GM21423 (cell line): ENCODE measurements at regions not wholly inside any gene's neighbourhood (a gene's known extent, or its start where the extent isn't known, plus 50 kb on each side); places are given as distances from the start of the nearest gene placed in this dataset.

Source experiments
- ATAC-seq: cut with Tn5 transposase; IDR thresholded peaks from one replicate; pipeline ENCODE4 v1.9.1; 2021; ENCODE audit warnings: mild to moderate bottlenecking, moderate library complexity; ENCODE audit not compliant: unreplicated experiment

DNA sequence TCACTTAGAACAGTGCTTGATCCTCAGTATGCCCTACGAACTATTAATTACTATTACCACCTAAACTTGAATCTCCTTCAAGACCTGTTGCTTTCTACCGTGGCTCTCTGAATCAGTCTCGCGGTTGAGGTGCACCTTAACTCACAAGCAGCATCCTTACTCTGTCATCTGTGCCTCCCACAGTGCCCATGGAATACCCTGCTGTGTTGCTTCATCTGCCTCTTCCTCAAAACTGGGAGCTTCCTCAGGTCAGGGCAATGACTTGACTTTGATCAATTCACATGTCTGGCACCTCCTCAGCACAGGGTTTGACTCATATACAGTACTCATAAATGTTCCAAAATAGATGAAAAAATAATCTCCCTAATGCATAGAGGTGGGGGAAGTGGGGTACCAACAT is 305.9 kb downstream of the NUAK1 start:
- ATAC-seq, result no peak

- no peak for ATAC-seq
Observed at GRCh38 chr12:105834496-105834895, 304.3 kb downstream of the NUAK1 start.

- ATAC-seq, result no peak
Observed at GRCh38 chr12:105835580-105836241, 303.0 kb downstream of the NUAK1 start.

DNA sequence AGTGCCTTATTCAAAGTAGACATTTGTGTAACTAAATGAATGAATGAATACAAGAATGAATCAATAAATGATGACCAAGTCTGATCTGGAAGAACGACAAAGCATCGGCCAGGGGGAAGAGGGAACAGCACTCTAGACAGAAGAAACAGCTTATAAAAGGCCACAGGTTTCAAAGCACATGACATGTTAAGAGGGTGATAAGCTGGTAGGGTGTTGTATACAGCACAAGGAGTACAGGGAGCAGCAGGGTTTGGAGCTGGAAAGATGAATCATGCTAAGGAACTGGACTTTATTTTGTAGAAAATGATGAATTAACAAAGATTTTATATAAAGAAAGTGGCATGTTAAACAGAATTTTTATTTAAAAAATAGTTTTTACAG is 302.5 kb downstream of the NUAK1 start:
- ATAC-seq, result no peak

DNA sequence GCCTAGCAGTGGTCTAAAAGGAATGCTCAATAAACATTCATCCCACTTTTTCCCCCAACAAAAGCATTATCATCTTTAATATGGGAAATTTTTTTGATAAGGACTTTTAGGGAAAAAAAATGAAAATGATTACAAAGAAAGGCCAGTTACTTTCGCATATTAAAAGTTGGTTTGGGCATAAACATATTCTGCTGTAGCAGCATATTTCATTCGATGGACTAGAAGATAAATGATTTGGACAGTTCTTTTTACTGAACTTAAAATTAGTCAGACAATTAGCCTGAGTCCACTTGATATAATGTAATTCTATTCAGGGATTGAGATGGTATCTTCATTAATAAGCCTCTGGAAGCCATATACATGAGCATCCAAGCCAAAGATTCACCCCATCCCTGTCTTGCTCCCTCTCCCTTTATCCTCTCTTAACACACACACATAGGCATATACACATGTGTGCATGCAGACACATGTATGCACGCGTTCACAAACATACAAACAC is 299.1 kb downstream of the NUAK1 start:
- ATAC-seq, result no peak

- ATAC-seq, result no peak
Observed at GRCh38 chr12:105840384-105840783, 298.4 kb downstream of the NUAK1 start.

DNA sequence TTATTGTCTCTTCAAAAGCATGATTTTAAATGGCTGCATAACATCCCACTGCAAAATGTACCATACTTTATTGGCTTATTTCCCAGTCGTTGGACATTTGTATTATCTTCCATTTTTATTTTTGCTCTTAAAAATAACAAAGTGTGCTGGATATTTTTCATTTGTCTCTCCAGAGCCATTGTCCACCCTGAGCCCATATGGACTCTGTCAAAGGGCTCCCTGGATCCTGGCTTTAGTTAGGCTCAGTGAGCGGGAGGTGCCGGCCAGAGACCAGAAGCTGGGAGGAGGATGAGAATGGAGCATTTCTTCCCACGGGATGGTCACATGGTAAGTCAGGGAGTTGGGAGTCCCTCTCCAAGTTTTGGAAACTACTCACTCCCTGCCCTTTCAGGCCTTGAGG is 296.9 kb downstream of the NUAK1 start:
- no peak for ATAC-seq

GRCh38 chr12:105843561-105843960 is 295.2 kb downstream of the NUAK1 start:
- no peak for ATAC-seq

- ATAC-seq, result no peak
Observed at GRCh38 chr12:105843986-105844760, 294.6 kb downstream of the NUAK1 start.

- no peak for ATAC-seq
Observed at GRCh38 chr12:105846331-105846730, 292.4 kb downstream of the NUAK1 start.

DNA sequence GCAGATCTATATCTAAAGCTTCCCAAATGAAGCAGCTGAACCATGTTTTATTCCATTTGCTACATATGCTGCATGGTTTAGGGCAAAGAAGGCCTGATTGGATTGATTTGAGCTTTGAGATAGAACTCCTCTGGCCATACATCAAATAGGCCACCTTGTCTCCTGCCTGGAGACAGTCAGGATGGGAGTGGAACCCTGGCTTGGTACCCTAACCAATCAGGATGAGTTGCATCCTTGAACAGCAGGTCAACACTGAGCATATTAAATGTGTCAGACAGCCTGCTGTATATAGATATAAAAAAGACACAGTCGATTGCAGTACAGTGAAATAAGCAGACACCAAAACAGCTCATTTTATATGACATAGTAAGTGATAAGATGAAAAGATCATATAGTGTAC is 291.7 kb downstream of the NUAK1 start:
- ATAC-seq, result no peak

GRCh38 chr12:105848286-105848685 is 290.5 kb downstream of the NUAK1 start:
- no peak for ATAC-seq

GRCh38 chr12:105850103-105850968 is 288.4 kb downstream of the NUAK1 start:
- ATAC-seq, result no peak

GRCh38 chr12:105852496-105852895 is 286.3 kb downstream of the NUAK1 start:
- ATAC-seq, result no peak

- no peak for ATAC-seq
Observed at GRCh38 chr12:105852951-105853350, 285.8 kb downstream of the NUAK1 start.

DNA sequence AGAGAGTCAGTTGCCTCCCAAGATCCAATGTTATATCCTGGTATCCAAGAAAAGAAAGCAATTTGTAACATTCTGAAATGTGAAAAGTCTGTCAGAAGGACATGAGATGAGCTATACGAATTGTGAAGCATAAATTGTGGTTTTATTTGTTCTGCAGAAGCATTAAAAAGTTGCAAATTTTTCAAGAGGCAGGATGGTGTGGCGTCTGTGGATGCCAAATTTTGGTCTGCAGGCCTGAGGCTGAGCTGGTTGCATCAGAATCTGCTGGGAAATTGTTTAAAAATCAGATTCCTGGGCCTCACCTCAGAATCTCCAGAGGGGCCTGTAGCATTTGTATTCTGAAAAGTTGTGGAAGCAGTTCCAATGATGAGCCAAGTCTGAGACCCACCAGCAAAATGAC is 284.7 kb downstream of the NUAK1 start:
- no peak for ATAC-seq

- no peak for ATAC-seq
Observed at GRCh38 chr12:105855361-105856047, 283.2 kb downstream of the NUAK1 start.

GRCh38 chr12:105856048-105856405 is 282.7 kb downstream of the NUAK1 start:
- ATAC-seq, result no peak

GRCh38 chr12:105858981-105859710 is 279.6 kb downstream of the NUAK1 start:
- no peak for ATAC-seq

DNA sequence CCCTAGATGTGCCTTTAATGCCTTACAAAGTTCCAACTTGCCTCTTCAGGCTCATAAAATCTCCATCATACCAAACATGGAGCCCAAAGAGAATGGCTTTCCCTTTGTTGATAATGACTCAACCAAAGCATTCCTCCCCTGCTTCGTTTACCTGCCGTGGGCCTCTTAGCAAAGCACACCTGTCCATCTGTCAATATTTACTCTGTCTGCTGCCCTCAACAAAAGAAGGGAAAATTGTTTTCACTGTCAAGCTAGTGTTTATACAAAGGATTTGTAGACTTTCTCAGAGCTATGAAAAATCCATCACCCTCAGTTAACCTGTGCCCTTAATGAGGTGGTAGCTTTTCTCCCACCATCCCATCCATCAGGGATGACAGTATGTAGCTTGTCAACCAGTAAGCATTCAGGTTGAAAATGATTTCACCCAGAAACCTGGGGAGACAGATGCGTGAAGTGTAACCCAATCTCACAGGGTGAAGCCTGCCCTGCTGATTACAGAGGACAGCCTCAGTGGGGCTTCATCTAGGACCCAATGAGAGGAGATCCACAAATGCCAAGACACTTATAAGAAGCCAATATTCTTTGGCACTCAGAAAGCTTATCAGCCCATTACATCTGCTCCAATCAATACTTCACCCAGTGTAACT is 278.1 kb downstream of the NUAK1 start:
- ATAC-seq, result no peak
